A549 (cell line): ENCODE measurements at regions not wholly inside any gene's neighbourhood (a gene's known extent, or its start where the extent isn't known, plus 50 kb on each side); places are given as distances from the start of the nearest gene placed in this dataset.

Experiments
- ATAC-seq, 2 experiments: fragments of 200-7000 bp in 1 of 2; fragments of >200 bp in 1 of 2; cut with Nextera tagmentation in 1 of 2; cut with Tn5 transposase in 1 of 2; 3 replicates each; pipeline versions ENCODE4 v1.8.0 to v1.9.1; 2018 to 2020; ENCODE audit warnings: mild to moderate bottlenecking in 1 of 2, moderate library complexity in 1 of 2
- CTCF ChIA-PET: fragments of 300-600 bp; sonication (Branson Sonifier 250); formaldehyde crosslinking; extraction: SDS; loops from one replicate; lab custom pipeline; 2021; ENCODE audit warnings: antibody characterized with exemption, inconsistent platforms; lab: Yijun Ruan, JAX
- POLR2A ChIA-PET: fragments of 350-600 bp; formaldehyde crosslinking; extraction: SDS; loops from one replicate; lab custom pipeline; 2021; ENCODE audit warnings: antibody characterized with exemption, inconsistent platforms; lab: Yijun Ruan, JAX
- DNase-seq, 2 experiments: peaks; one replicate each; pipeline versions ENCODE4 v3.0.0 to v3.0.0-alpha.2; 2011 to 2016; ENCODE audit warnings: low read depth in 1 of 2, low spot score in 1 of 2
- FAIRE-seq: peaks from 2 replicates; lab custom pipeline; 2011; peaks lifted over from hg19 to GRCh38; lab: Jason Lieb, UNC
- H3K27ac ChIP-seq, 2 experiments: fragments of >200 bp; sonication (Bioruptor Twin); formaldehyde crosslinking; 3 replicates each; pipeline ENCODE4 v1.5.1; 2016 to 2017
- H3K4me1 ChIP-seq: fragments of >200 bp; sonication (Bioruptor Twin); formaldehyde crosslinking; 3 replicates; pipeline ENCODE4 v1.6.1; 2016
- H3K4me2 ChIP-seq: fragments of >200 bp; sonication (Bioruptor Twin); formaldehyde crosslinking; 3 replicates; pipeline ENCODE4 v1.6.1; 2016
- H3K4me3 ChIP-seq: fragments of >200 bp; sonication (Bioruptor Twin); formaldehyde crosslinking; 3 replicates; pipeline ENCODE4 v1.5.1; 2016
- H3K9me3 ChIP-seq: fragments of >200 bp; sonication (Bioruptor Twin); formaldehyde crosslinking; 3 replicates; pipeline ENCODE4 v1.6.1; 2016
- BCL3 ChIP-seq: fragments of >200 bp; sonication (Bioruptor Twin); formaldehyde crosslinking; IDR thresholded peaks from 3 replicates; pipeline ENCODE4 v1.6.1; 2016
- CBX2 ChIP-seq: fragments of 200-600 bp; sonication (generic); IDR thresholded peaks from 2 replicates; pipeline ENCODE4 v1.6.1; 2016; ENCODE audit warnings: low read depth, mild to moderate bottlenecking, borderline replicate concordance
- CHD2 ChIP-seq: fragments of 150-350 bp; IDR thresholded peaks from 2 replicates; pipeline ENCODE4 v1.6.1; 2014; ENCODE audit warnings: low read length; ENCODE audit not compliant: partially characterized antibody
- CTCF ChIP-seq: fragments of >200 bp; sonication (Bioruptor Twin); formaldehyde crosslinking; IDR thresholded peaks from 3 replicates; pipeline ENCODE4 v1.5.1; 2016
- EHF ChIP-seq: fragments of 250-450 bp; sonication (Bioruptor Pico); IDR thresholded peaks from 2 replicates; pipeline ENCODE4 v1.5.0; 2020; ENCODE audit warnings: mild to moderate bottlenecking
- EP300 ChIP-seq, 2 experiments: fragments of >200 bp; sonication (Bioruptor Twin); formaldehyde crosslinking; IDR thresholded peaks; 2 replicates in 1 of 2; 3 replicates in 1 of 2; pipeline ENCODE4 v1.6.1; 2016 to 2017
- ESRRA ChIP-seq: fragments of 150-350 bp; IDR thresholded peaks from 2 replicates; pipeline ENCODE4 v1.6.1; 2014; ENCODE audit warnings: mild to moderate bottlenecking, low read length, borderline replicate concordance
- HES2 ChIP-seq: fragments of >200 bp; sonication (Bioruptor Twin); formaldehyde crosslinking; IDR thresholded peaks from 2 replicates; pipeline ENCODE4 v1.6.1; 2016
- HEYL ChIP-seq: fragments of 250-450 bp; sonication (Bioruptor Pico); IDR thresholded peaks from 2 replicates; pipeline ENCODE4 v1.8.0; 2021; ENCODE audit warnings: mild to moderate bottlenecking, moderate library complexity
- HOXB13 ChIP-seq: fragments of 250-450 bp; sonication (Bioruptor Pico); IDR thresholded peaks from 2 replicates; pipeline ENCODE4 v1.5.0; 2020; ENCODE audit warnings: low read depth, mild to moderate bottlenecking, moderate library complexity
- HOXB5 ChIP-seq: fragments of 250-450 bp; sonication (Bioruptor Pico); IDR thresholded peaks from 2 replicates; pipeline ENCODE4 v1.5.0; 2020; ENCODE audit warnings: mild to moderate bottlenecking, moderate library complexity
- MAFK ChIP-seq: fragments of 450-650 bp; IDR thresholded peaks from 2 replicates; pipeline ENCODE4 v1.6.1; 2014; ENCODE audit not compliant: partially characterized antibody
- NR3C1 ChIP-seq: fragments of >200 bp; sonication (Bioruptor Twin); formaldehyde crosslinking; IDR thresholded peaks from 3 replicates; pipeline ENCODE4 v1.6.1; 2017
- PBX3 ChIP-seq: IDR thresholded peaks from 2 replicates; pipeline ENCODE4 v1.6.1; 2012
- PHF8 ChIP-seq: fragments of 200-600 bp; sonication (generic); IDR thresholded peaks from 2 replicates; pipeline ENCODE4 v1.6.1; 2016; ENCODE audit warnings: low read depth, mild to moderate bottlenecking, antibody characterized with exemption, moderate library complexity, borderline replicate concordance
- POLR2A ChIP-seq: IDR thresholded peaks from 2 replicates; pipeline ENCODE4 v1.6.1; 2012; ENCODE audit warnings: mild to moderate bottlenecking, low read length
- POLR2AphosphoS2 ChIP-seq: conservative IDR thresholded peaks from 2 replicates; pipeline ENCODE4 v1.6.1; 2012; ENCODE audit warnings: low read length, improper control_type of control experiment, inconsistent platforms
- RCOR1 ChIP-seq: fragments of 150-350 bp; IDR thresholded peaks from 2 replicates; pipeline ENCODE4 v1.6.1; 2014; ENCODE audit warnings: antibody characterized with exemption, low read length, low read depth
- RFX5 ChIP-seq: fragments of 450-650 bp; IDR thresholded peaks from 2 replicates; pipeline ENCODE4 v1.7.1; 2014; ENCODE audit warnings: antibody characterized with exemption, mild to moderate bottlenecking, moderate library complexity
- SMC3 ChIP-seq: fragments of >200 bp; sonication (Bioruptor Twin); formaldehyde crosslinking; IDR thresholded peaks from 3 replicates; pipeline ENCODE4 v1.6.1; 2018; ENCODE audit warnings: inconsistent platforms
- USF2 ChIP-seq: fragments of 450-650 bp; IDR thresholded peaks from 2 replicates; pipeline ENCODE4 v1.6.1; 2014; ENCODE audit warnings: antibody characterized with exemption
- ZC3H11A ChIP-seq: fragments of 450-650 bp; IDR thresholded peaks from 2 replicates; pipeline ENCODE4 v1.6.1; 2014; ENCODE audit warnings: antibody characterized with exemption, mild to moderate bottlenecking
- ZNF302 ChIP-seq: fragments of 250-450 bp; sonication (Bioruptor Pico); IDR thresholded peaks from 2 replicates; pipeline ENCODE4 v1.9.0; 2021; ENCODE audit warnings: inconsistent platforms, mild to moderate bottlenecking, moderate library complexity
- WGBS: methylation state at CpG from one replicate; pipeline ENCODE4 v1.1.6; 2017; ENCODE audit errors: missing lambda C conversion rate; 5-methylcytosine and 5-hydroxymethylcytosine counted together

- 51% methylated on average over 4 of the region's 4 CpGs for WGBS
- ATAC-seq (no peak), FAIRE-seq (no peak), DNase-seq (no peak)
- Histone ChIP-seq H3K4me3 (no peak overlapping the region), H3K4me2 (no peak overlapping the region), H3K9me3 (no peaks in the 10 kb centered on the region), H3K4me1 (no peaks in the 10 kb centered on the region), H3K27ac (no peak overlapping the region)
- POLR2A ChIA-PET, result no interaction called here
- no peak for TF ChIP-seq SMC3
- TF ChIP-seq RCOR1, result no peak
- TF ChIP-seq MAFK, result no peak
- TF ChIP-seq ZNF302, result no peak
- no peak for TF ChIP-seq RFX5
- TF ChIP-seq POLR2AphosphoS2, result no peak
- no peak for TF ChIP-seq CHD2
- TF ChIP-seq PHF8, result no peak
- no peak for TF ChIP-seq HES2
- TF ChIP-seq CBX2, result no peak
- TF ChIP-seq NR3C1, result no peak
- TF ChIP-seq USF2, result no peak
- CTCF ChIA-PET, result interaction anchor here (1.4 kb wide), 1 partner anchor 14 kb away, joined by 3 read pairs; no protein-coding TSS in a partner anchor
Observed at GRCh38 chrX:13897566-13897965, 80.7 kb upstream of the GPM6B start.

GRCh38 chrX:13894888-13895565, 78.1 kb upstream of the GPM6B start:
- H3K27ac ChIP-seq, result no peak overlapping the region
- no peaks in the 10 kb centered on the region for H3K4me1 ChIP-seq
- 11% methylated on average over 5 of the region's 5 CpGs for WGBS
- DNase-seq, result no peak
- CTCF ChIA-PET, result no interaction called here
- no peak overlapping the region for H3K4me3 ChIP-seq
- no peaks in the 10 kb centered on the region for H3K9me3 ChIP-seq
- no peak for TF ChIP-seq HOXB5 (CRISPR knock-in tag)
- TF ChIP-seq ESRRA, result no peak
- no peak for TF ChIP-seq HEYL
- TF ChIP-seq CTCF, result no peak
- no peak for TF ChIP-seq NR3C1
- no peak for TF ChIP-seq POLR2A
- no peak for TF ChIP-seq PBX3
- no peak for TF ChIP-seq HOXB13 (CRISPR knock-in tag)
- no peak for TF ChIP-seq EHF
- no peak for TF ChIP-seq ZC3H11A
- TF ChIP-seq BCL3, result no peak
- no peak for TF ChIP-seq EP300 (IDR thresholded peaks at IDR 0.05)
- H3K4me2 ChIP-seq, result no peak overlapping the region
- POLR2A ChIA-PET, result no interaction called here
- FAIRE-seq, result no peak
- ATAC-seq, result no peak
